ENCODE measurements at regions not wholly inside any gene's neighbourhood (a gene's known extent, or its start where the extent isn't known, plus 50 kb on each side); places are given as distances from the start of the nearest gene placed in this dataset.

- TF ChIP-seq CEBPG (CRISPR knock-in tag; IDR thresholded peaks at IDR 0.05), result peak; percentile 34; the same call in 1 of the 2 replicates
- no peak for TF ChIP-seq MYNN (CRISPR knock-in tag; IDR thresholded peaks at IDR 0.05; ENCODE audit: low read depth)
- TF ChIP-seq SMC3 (IDR thresholded peaks at IDR 0.05; ENCODE audit: low read length), result no peak
- no peak for TF ChIP-seq JARID2 (CRISPR knock-in tag; IDR thresholded peaks at IDR 0.05; ENCODE audit: insufficient replicate concordance)
- TF ChIP-seq ARID3A (IDR thresholded peaks at IDR 0.05; ENCODE audit: low read depth, low read length), result peak; percentile 70; the same call in 1 of the 2 replicates
- no peak for TF ChIP-seq ZNF761 (CRISPR knock-in tag; conservative IDR thresholded peaks at IDR 0.05)
- TF ChIP-seq SATB2 (CRISPR knock-in tag; IDR thresholded peaks at IDR 0.05), result no peak
- no peak for TF ChIP-seq FOXK2 (IDR thresholded peaks at IDR 0.05)
- TF ChIP-seq FOXP1 (IDR thresholded peaks at IDR 0.05), result no peak
- peak; percentile 54; the same call in 1 of the 2 replicates for TF ChIP-seq FOXP1 (CRISPR knock-in tag; IDR thresholded peaks at IDR 0.05)
- no peak for TF ChIP-seq POLR2AphosphoS2 (IDR thresholded peaks at IDR 0.05; ENCODE audit: low read depth, low read length)
- 0 out of 2 replicates have a peak, but pooled peaks have one; percentile 11 for TF ChIP-seq HNF4A (CRISPR knock-in tag; IDR thresholded peaks at IDR 0.05)
- peak; percentile 76 for TF ChIP-seq CEBPB (IDR thresholded peaks at IDR 0.05; ENCODE audit: borderline replicate concordance, low read depth, low read length)
- no peak for TF ChIP-seq ZNF205 (CRISPR knock-in tag; IDR thresholded peaks at IDR 0.05)
- TF ChIP-seq SAP130 (CRISPR knock-in tag; IDR thresholded peaks at IDR 0.05; ENCODE audit: low read depth), result no peak
- TF ChIP-seq EP300 (IDR thresholded peaks at IDR 0.05; ENCODE audit: low read depth in 2 of 2, low read length in 2 of 2), result peak in 1 of 2 experiments; percentile 49; a peak in 2 of 4 replicates
- TF ChIP-seq EP300 (CRISPR knock-in tag; IDR thresholded peaks at IDR 0.05; ENCODE audit: borderline replicate concordance), result no peak
- peak; percentile 39; the same call in 1 of the 2 replicates for TF ChIP-seq FOXA3 (CRISPR knock-in tag; IDR thresholded peaks at IDR 0.05)
- TF ChIP-seq SOX5 (CRISPR knock-in tag; IDR thresholded peaks at IDR 0.05; ENCODE audit: borderline replicate concordance), result peak; percentile 14; the same call in 1 of the 2 replicates
- TF ChIP-seq, protein P1, sequence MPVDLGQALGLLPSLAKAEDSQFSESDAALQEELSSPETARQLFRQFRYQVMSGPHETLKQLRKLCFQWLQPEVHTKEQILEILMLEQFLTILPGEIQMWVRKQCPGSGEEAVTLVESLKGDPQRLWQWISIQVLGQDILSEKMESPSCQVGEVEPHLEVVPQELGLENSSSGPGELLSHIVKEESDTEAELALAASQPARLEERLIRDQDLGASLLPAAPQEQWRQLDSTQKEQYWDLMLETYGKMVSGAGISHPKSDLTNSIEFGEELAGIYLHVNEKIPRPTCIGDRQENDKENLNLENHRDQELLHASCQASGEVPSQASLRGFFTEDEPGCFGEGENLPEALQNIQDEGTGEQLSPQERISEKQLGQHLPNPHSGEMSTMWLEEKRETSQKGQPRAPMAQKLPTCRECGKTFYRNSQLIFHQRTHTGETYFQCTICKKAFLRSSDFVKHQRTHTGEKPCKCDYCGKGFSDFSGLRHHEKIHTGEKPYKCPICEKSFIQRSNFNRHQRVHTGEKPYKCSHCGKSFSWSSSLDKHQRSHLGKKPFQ (CRISPR knock-in tag; IDR thresholded peaks at IDR 0.05; ENCODE audit: insufficient replicate concordance), result no peak
- TF ChIP-seq SRSF1 (optimal IDR thresholded peaks at IDR 0.05; ENCODE audit: low read depth, low read length), result no peak
- peak; percentile 55; the same call in 1 of the 2 replicates for TF ChIP-seq GATAD2A (CRISPR knock-in tag; IDR thresholded peaks at IDR 0.05)
- no peak for TF ChIP-seq ZSCAN31 (CRISPR knock-in tag; IDR thresholded peaks at IDR 0.05; ENCODE audit: low read depth)
Observed at GRCh38 chrX:46198858-46199257, 346.4 kb downstream of the ZNF674 start (continued).
